ENCODE measurements at regions not wholly inside any gene's neighbourhood (a gene's known extent, or its start where the extent isn't known, plus 50 kb on each side); places are given as distances from the start of the nearest gene placed in this dataset.
A peak's percentile ranks its signal among the peaks of the same experiment; 100 is the strongest.
"Not testable (repeated sequence)": the region's sequence is repeated elsewhere in the genome, so short reads cannot be mapped to it uniquely, and the experiment has no call there.

GRCh38 chr1:101128846-101129245 lies 103.3 kb upstream of the DPH5 start:
- Histone ChIP-seq H3K27ac (ENCODE audit: low read length) (no peak overlapping the region), H3K36me3 (replicated peaks; ENCODE audit: low read depth, low read length) (no peaks in the 10 kb centered on the region), H3K9me3 (ENCODE audit: insufficient read depth, low read length) (no peaks in the 10 kb centered on the region), H3K4me1 (ENCODE audit: low read length) (peaks cover 14% of the 10 kb centered on the region), H3K4me3 (ENCODE audit: low read length) (no peak overlapping the region), H4K20me1 (ENCODE audit: insufficient read depth, low read length) (no peaks in the 10 kb centered on the region), H3K9ac (ENCODE audit: low read length) (no peak overlapping the region), H3K4me2 (ENCODE audit: low read length) (no peak overlapping the region), H3K79me2 (ENCODE audit: low read length) (no peaks in the 10 kb centered on the region), H2AFZ (ENCODE audit: low read depth, low read length) (no peak overlapping the region), H3K27me3 (ENCODE audit: low read depth, low read length) (peaks cover 4% of the 10 kb centered on the region; the same call in 1 of the 2 replicates)
- TF ChIP-seq CTCF (IDR thresholded peaks at IDR 0.05; ENCODE audit: low read depth, low read length): no peak
- TF ChIP-seq EZH2phosphoT487 (IDR thresholded peaks at IDR 0.05; ENCODE audit: low read depth): no peak

- Histone ChIP-seq H3K27me3 (ENCODE audit: low read depth, low read length) (peaks cover 4% of the 10 kb centered on the region; the same call in 1 of the 2 replicates), H3K9me3 (ENCODE audit: insufficient read depth, low read length) (no peaks in the 10 kb centered on the region), H3K4me2 (ENCODE audit: low read length) (peak overlapping the region; percentile 54), H4K20me1 (ENCODE audit: insufficient read depth, low read length) (no peaks in the 10 kb centered on the region), H3K4me3 (ENCODE audit: low read length) (peak overlapping the region; percentile 47; the same call in 1 of the 2 replicates), H3K27ac (ENCODE audit: low read length) (no peak overlapping the region), H3K9ac (ENCODE audit: low read length) (no peak overlapping the region), H2AFZ (ENCODE audit: low read depth, low read length) (no peak overlapping the region), H3K36me3 (replicated peaks; ENCODE audit: low read depth, low read length) (no peaks in the 10 kb centered on the region), H3K79me2 (ENCODE audit: low read length) (no peaks in the 10 kb centered on the region), H3K4me1 (ENCODE audit: low read length) (peaks cover 14% of the 10 kb centered on the region)
- TF ChIP-seq CTCF (IDR thresholded peaks at IDR 0.05; ENCODE audit: low read depth, low read length) (no peak), EZH2phosphoT487 (IDR thresholded peaks at IDR 0.05; ENCODE audit: low read depth) (no peak)
These were observed 102.7 kb upstream of the DPH5 start for GRCh38 chr1:101128211-101128727.

GRCh38 chr1:101124405-101124804 lies 98.8 kb upstream of the DPH5 start:
- peaks cover 4% of the 10 kb centered on the region; the same call in 1 of the 2 replicates for H3K27me3 ChIP-seq (ENCODE audit: low read depth, low read length)
- H4K20me1 ChIP-seq (ENCODE audit: insufficient read depth, low read length): no peaks in the 10 kb centered on the region
- H3K36me3 ChIP-seq (replicated peaks; ENCODE audit: low read depth, low read length): no peaks in the 10 kb centered on the region
- H3K4me2 ChIP-seq (ENCODE audit: low read length): no peak overlapping the region
- no peak overlapping the region for H3K9ac ChIP-seq (ENCODE audit: low read length)
- no peak overlapping the region for H2AFZ ChIP-seq (ENCODE audit: low read depth, low read length)
- no peaks in the 10 kb centered on the region for H3K79me2 ChIP-seq (ENCODE audit: low read length)
- no peak overlapping the region for H3K27ac ChIP-seq (ENCODE audit: low read length)
- TF ChIP-seq EZH2phosphoT487 (IDR thresholded peaks at IDR 0.05; ENCODE audit: low read depth) (no peak), CTCF (IDR thresholded peaks at IDR 0.05; ENCODE audit: low read depth, low read length) (no peak)
- H3K4me1 ChIP-seq (ENCODE audit: low read length): peaks cover 22% of the 10 kb centered on the region
- no peak overlapping the region for H3K4me3 ChIP-seq (ENCODE audit: low read length)
- no peaks in the 10 kb centered on the region for H3K9me3 ChIP-seq (ENCODE audit: insufficient read depth, low read length)

- H2AFZ ChIP-seq (ENCODE audit: low read depth, low read length); H3K27ac ChIP-seq (ENCODE audit: low read length); H3K79me2 ChIP-seq (ENCODE audit: low read length); H3K4me3 ChIP-seq (ENCODE audit: low read length); H3K4me2 ChIP-seq (ENCODE audit: low read length); H3K36me3 ChIP-seq (replicated peaks; ENCODE audit: low read depth, low read length); H3K9ac ChIP-seq (ENCODE audit: low read length); H3K9me3 ChIP-seq (ENCODE audit: insufficient read depth, low read length); H3K27me3 ChIP-seq (ENCODE audit: low read depth, low read length); H4K20me1 ChIP-seq (ENCODE audit: insufficient read depth, low read length): not testable (repeated sequence)
- H3K4me1 ChIP-seq (ENCODE audit: low read length): peaks cover 22% of the 10 kb centered on the region
These were observed 98.3 kb upstream of the DPH5 start for GRCh38 chr1:101123904-101124303.
